GM23338 (cell line): ENCODE measurements at regions not wholly inside any gene's neighbourhood (a gene's known extent, or its start where the extent isn't known, plus 50 kb on each side); places are given as distances from the start of the nearest gene placed in this dataset.

Experiments used
- ATAC-seq: fragments of 200-7000 bp; cut with Tn5 transposase; 3 replicates; pipeline ENCODE4 v1.9.1; 2020
- DNase-seq: peaks from one replicate; pipeline ENCODE4 v3.0.0-alpha.2; 2015; ENCODE audit warnings: low spot score
- H2AFZ ChIP-seq: fragments of 200-600 bp; sonication (generic); 2 replicates; pipeline ENCODE4 v1.8.0; 2016; ENCODE audit warnings: antibody characterized with exemption, mild to moderate bottlenecking, moderate library complexity
- H3F3A ChIP-seq: fragments of 200-600 bp; sonication (generic); replicated peaks from 2 replicates; pipeline ENCODE4 v1.8.0; 2017; ENCODE audit warnings: antibody characterized with exemption, mixed run types, low read depth
- H3K27ac ChIP-seq: fragments of 200-600 bp; sonication (generic); 2 replicates; pipeline ENCODE4 v1.6.1; 2016; ENCODE audit warnings: low read depth
- H3K27me3 ChIP-seq: fragments of 200-600 bp; sonication (generic); 2 replicates; pipeline ENCODE4 v1.8.0; 2016; ENCODE audit warnings: mild to moderate bottlenecking, mixed run types, moderate library complexity; ENCODE audit not compliant: insufficient read depth
- H3K36me3 ChIP-seq: fragments of 200-600 bp; sonication (generic); 2 replicates; pipeline ENCODE4 v1.8.0; 2016; ENCODE audit warnings: mild to moderate bottlenecking; ENCODE audit not compliant: insufficient read depth
- H3K4me1 ChIP-seq: fragments of 200-600 bp; sonication (generic); 2 replicates; pipeline ENCODE4 v1.8.0; 2016; ENCODE audit warnings: mild to moderate bottlenecking, moderate library complexity; ENCODE audit not compliant: insufficient read depth
- H3K4me2 ChIP-seq: fragments of 200-600 bp; sonication (generic); 2 replicates; pipeline ENCODE4 v1.7.1; 2017; ENCODE audit warnings: mixed run types
- H3K4me3 ChIP-seq: fragments of 200-600 bp; sonication (generic); 2 replicates; pipeline ENCODE4 v1.6.1; 2016; ENCODE audit warnings: mixed run types
- H3K79me2 ChIP-seq: fragments of 200-600 bp; sonication (generic); replicated peaks from 2 replicates; pipeline ENCODE4 v1.8.0; 2017; ENCODE audit warnings: mild to moderate bottlenecking; ENCODE audit not compliant: insufficient read depth
- H3K9me2 ChIP-seq: fragments of 200-600 bp; sonication (generic); 2 replicates; pipeline ENCODE4 v1.8.0; 2017; ENCODE audit not compliant: insufficient read depth
- H4K20me1 ChIP-seq: fragments of 200-600 bp; sonication (generic); replicated peaks from 2 replicates; pipeline ENCODE4 v1.8.0; 2017; ENCODE audit warnings: mild to moderate bottlenecking; ENCODE audit not compliant: insufficient read depth
- H3K27ac Mint-ChIP-seq: 2 replicates; pipeline ENCODE4 v1.8.0; 2020; ENCODE audit warnings: inconsistent platforms, mild to moderate bottlenecking, moderate library complexity, mixed read lengths
- H3K27me3 Mint-ChIP-seq: 3 replicates; pipeline ENCODE4 v1.8.0; 2022; ENCODE audit warnings: low read depth, mild to moderate bottlenecking, moderate library complexity, mixed read lengths, inconsistent platforms; ENCODE audit not compliant: insufficient read depth, poor library complexity
- H3K36me3 Mint-ChIP-seq: 3 replicates; pipeline ENCODE4 v1.8.0; 2021; ENCODE audit warnings: low read depth, mild to moderate bottlenecking, inconsistent platforms, moderate library complexity, mixed read lengths
- H3K4me1 Mint-ChIP-seq: 3 replicates; pipeline ENCODE4 v1.8.0; 2020; ENCODE audit warnings: mild to moderate bottlenecking, inconsistent platforms, mixed read lengths
- H3K4me3 Mint-ChIP-seq: 3 replicates; pipeline ENCODE4 v1.8.0; 2021; ENCODE audit warnings: moderate library complexity, mild to moderate bottlenecking, inconsistent platforms, mixed read lengths
- H3K9me3 Mint-ChIP-seq: 3 replicates; pipeline ENCODE4 v1.8.0; 2020; ENCODE audit warnings: moderate library complexity, mild to moderate bottlenecking, inconsistent platforms, mixed read lengths
- CREB1 ChIP-seq: fragments of 250-450 bp; sonication (Bioruptor Pico); IDR thresholded peaks from 2 replicates; pipeline ENCODE4 v1.5.0; 2020; ENCODE audit warnings: low read depth, mild to moderate bottlenecking, moderate library complexity
- CTCF ChIP-seq, 2 experiments: fragments of 200-600 bp in 1 of 2; sonication (generic) in 1 of 2; conservative IDR thresholded peaks; 2 replicates each; pipeline versions ENCODE4 v1.5.1 to v1.6.1; 2016 to 2017; ENCODE audit warnings: antibody characterized with exemption in 2 of 2, low read depth in 2 of 2, mild to moderate bottlenecking in 2 of 2, moderate library complexity in 1 of 2
- ETS1 ChIP-seq: IDR thresholded peaks from 2 replicates; pipeline ENCODE4 v1.6.1; 2016; ENCODE audit warnings: antibody characterized with exemption
- EZH2 ChIP-seq: fragments of 200-600 bp; sonication (generic); IDR thresholded peaks from one replicate; pipeline ENCODE4 v1.8.0; 2017; ENCODE audit warnings: antibody characterized with exemption, mild to moderate bottlenecking, low read depth; ENCODE audit not compliant: unreplicated experiment
- EZH2phosphoT487 ChIP-seq: fragments of 200-600 bp; sonication (generic); IDR thresholded peaks from one replicate; pipeline ENCODE4 v1.8.1; 2018; ENCODE audit warnings: antibody characterized with exemption; ENCODE audit not compliant: unreplicated experiment
- JUNB ChIP-seq: IDR thresholded peaks from one replicate; pipeline ENCODE4 v1.6.1; 2016; ENCODE audit warnings: antibody characterized with exemption; ENCODE audit not compliant: unreplicated experiment
- NANOG ChIP-seq: IDR thresholded peaks from 2 replicates; pipeline ENCODE4 v1.6.1; 2016; ENCODE audit warnings: antibody characterized with exemption, borderline replicate concordance
- POLR2AphosphoS5 ChIP-seq: IDR thresholded peaks from 2 replicates; pipeline ENCODE4 v1.6.1; 2016; ENCODE audit warnings: antibody characterized with exemption, low read depth
- REST ChIP-seq: IDR thresholded peaks from one replicate; pipeline ENCODE4 v1.6.1; 2018; ENCODE audit warnings: antibody characterized with exemption; ENCODE audit not compliant: unreplicated experiment
- STAT1 ChIP-seq: IDR thresholded peaks from one replicate; pipeline ENCODE4 v1.6.1; 2016; ENCODE audit warnings: antibody characterized with exemption; ENCODE audit not compliant: unreplicated experiment
- ZNF114 ChIP-seq: fragments of 250-450 bp; sonication (Bioruptor Pico); IDR thresholded peaks from 2 replicates; pipeline ENCODE4 v1.5.0; 2020; ENCODE audit warnings: mild to moderate bottlenecking, moderate library complexity
- ZNF331 ChIP-seq: fragments of 250-450 bp; sonication (Bioruptor Pico); IDR thresholded peaks from 2 replicates; pipeline ENCODE4 v1.5.0; 2020; ENCODE audit warnings: low read depth, mild to moderate bottlenecking, moderate library complexity
- ZNF462 ChIP-seq: fragments of 250-450 bp; sonication (Bioruptor Pico); IDR thresholded peaks from 2 replicates; pipeline ENCODE4 v1.5.0; 2020; ENCODE audit warnings: mild to moderate bottlenecking, moderate library complexity

GRCh38 chr16:85225721-85226120 lies 113.4 kb upstream of the CIBAR2 start:
- Histone ChIP-seq H3K4me1 (0 out of 2 replicates have a peak, but pooled peaks cover 12% of the 10 kb centered on the region), H3K27ac (no peak overlapping the region), H4K20me1 (no peaks in the 10 kb centered on the region; the same call in 1 of the 2 replicates), H3F3A (0 out of 2 replicates have a peak, but pooled peaks cover 3% of the 10 kb centered on the region), H2AFZ (no peak overlapping the region), H3K4me3 (no peak overlapping the region), H3K27me3 (no peaks in the 10 kb centered on the region), H3K4me2 (no peak overlapping the region), H3K79me2 (peaks cover 21% of the 10 kb centered on the region), H3K36me3 (no peaks in the 10 kb centered on the region), H3K9me2 (no peaks in the 10 kb centered on the region)
- H3K4me1 Mint-ChIP-seq: peaks cover 38% of the 10 kb centered on the region
- peaks cover 16% of the 10 kb centered on the region for H3K27me3 Mint-ChIP-seq
- no peak overlapping the region for H3K27ac Mint-ChIP-seq
- TF ChIP-seq ZNF331 (CRISPR knock-in tag): no peak
- no peak for TF ChIP-seq ETS1
- TF ChIP-seq JUNB: no peak
- no peak for TF ChIP-seq EZH2phosphoT487
- no peak for TF ChIP-seq CTCF (conservative IDR thresholded peaks at IDR 0.05; ENCODE audit: low read depth in 2 of 2)
- no peak for TF ChIP-seq EZH2
- TF ChIP-seq POLR2AphosphoS5: no peak
- TF ChIP-seq REST: no peak
- no peak for TF ChIP-seq STAT1
- no peak for TF ChIP-seq ZNF462 (CRISPR knock-in tag)
- no peak for TF ChIP-seq CREB1 (CRISPR knock-in tag)
- no peak for TF ChIP-seq ZNF114
- TF ChIP-seq NANOG: no peak
- DNase-seq: no peak
- H3K9me3 Mint-ChIP-seq: peaks cover 7% of the 10 kb centered on the region; the same call in 2 of the 3 replicates
- H3K36me3 Mint-ChIP-seq: peaks cover 8% of the 10 kb centered on the region; the same call in 2 of the 3 replicates
- H3K4me3 Mint-ChIP-seq: no peak overlapping the region
- no peak for ATAC-seq
